LoVo (cell line): ENCODE measurements at regions not wholly inside any gene's neighbourhood (a gene's known extent, or its start where the extent isn't known, plus 50 kb on each side); places are given as distances from the start of the nearest gene placed in this dataset.
"Not testable (repeated sequence)": the region's sequence is repeated elsewhere in the genome, so short reads cannot be mapped to it uniquely, and the experiment has no call there.

Source experiments
- DNase-seq: peaks from one replicate; pipeline ENCODE4 v3.0.0-alpha.2; 2016; ENCODE audit warnings: low spot score

DNA sequence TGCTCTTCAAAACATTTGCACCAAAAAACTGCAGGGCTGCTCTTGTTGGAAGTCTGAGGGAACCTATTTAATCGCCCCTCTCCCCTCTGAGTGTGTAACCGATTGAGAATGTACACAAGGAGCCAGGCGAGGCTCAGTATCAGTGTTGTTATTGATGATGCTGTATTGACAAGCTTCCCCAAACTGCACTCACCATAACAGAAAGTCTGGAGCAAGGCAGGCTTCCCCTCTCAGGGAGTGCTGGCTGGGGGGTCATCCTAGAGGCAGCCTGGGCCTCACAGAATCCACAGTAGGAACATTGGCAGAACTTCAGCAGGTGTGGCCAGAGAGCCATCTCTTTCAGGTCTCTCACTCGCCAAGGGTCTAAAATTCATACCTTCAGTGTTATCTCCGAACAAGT lies 58.1 kb upstream of the TUNAR start:
- DNase-seq, result no peak

DNA sequence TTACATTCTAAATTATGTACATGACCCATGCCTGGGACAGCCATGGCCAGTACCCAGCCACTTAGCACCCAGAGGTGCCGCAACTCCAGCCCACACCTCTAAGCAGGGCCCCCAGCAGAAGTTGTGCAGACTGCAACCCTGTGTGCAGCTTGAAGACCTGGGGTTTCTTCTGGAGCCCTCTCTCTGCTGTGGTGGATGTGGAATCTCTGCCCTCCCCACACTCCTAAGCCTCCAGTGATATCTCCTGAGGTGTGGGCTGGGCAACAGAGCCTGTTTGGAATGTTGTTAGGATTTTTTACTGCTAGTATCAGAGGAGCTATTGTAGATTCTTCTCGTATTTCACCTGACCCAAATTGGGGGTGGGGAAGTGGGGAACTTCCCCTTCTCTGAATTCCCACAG lies 59.4 kb upstream of the TUNAR start:
- no peak for DNase-seq

DNA sequence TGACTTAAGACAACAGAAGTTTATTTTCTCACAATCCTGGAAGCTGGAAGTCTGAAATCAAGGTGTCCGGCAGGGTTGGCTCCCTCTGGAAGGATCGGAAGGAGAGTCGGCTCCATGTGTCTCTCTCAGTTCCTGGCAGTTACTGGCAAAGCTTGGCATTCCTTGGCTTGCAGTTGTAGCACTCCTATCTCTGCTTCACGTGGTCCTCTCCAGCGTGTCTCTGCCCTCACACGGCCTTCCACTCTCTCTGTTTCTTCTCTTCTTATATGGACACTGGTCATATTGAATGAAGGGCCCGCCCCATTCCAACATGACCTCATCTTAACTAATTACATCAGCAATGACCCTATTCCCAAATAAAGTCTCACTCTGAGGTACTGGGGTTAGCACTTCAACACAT lies 60.1 kb upstream of the TUNAR start:
- DNase-seq, result no peak

- no peak for DNase-seq
Observed at GRCh38 chr14:95815226-95815690, 61.4 kb upstream of the TUNAR start.

DNA sequence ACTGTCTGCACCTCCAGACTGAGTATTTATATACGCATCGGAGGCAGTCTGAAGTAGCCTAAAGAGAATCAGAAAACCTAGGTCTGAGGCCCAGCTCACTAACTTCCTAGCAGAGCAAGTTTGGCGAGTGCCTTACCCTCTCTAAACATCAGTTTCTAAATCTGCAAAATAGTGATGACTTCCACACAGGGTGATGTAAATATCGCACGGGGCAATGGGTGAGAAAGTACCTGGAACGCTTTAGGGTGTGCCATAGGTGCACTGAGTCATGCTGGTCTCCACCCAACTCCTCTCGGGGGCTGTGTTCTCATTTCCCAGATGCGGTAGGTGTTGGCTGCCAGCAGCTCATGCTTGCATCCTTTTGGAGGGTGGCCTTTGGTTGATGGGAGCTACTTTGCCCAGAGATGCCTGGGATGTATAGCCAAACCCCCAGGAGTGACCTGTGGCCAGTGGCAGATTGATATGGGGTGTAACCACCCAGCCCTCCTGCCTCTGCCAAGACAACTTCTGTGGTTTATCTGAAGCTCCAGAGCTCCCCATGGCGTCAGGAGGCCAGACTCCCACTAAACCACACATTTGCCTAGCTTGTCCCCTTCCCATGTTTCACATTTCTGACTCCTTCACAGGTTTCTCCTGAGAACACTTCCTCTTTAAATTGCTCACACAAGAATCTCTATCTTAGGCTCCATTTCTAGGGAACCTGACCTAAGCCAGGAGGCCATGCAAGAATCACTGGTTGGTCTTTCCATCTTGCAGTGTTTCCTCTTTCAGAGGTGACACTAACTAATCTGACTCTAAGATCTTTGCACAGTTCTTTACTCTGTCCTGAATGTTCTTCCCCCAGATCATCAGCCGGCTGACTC lies 62.0 kb upstream of the TUNAR start:
- no peak for DNase-seq

DNA sequence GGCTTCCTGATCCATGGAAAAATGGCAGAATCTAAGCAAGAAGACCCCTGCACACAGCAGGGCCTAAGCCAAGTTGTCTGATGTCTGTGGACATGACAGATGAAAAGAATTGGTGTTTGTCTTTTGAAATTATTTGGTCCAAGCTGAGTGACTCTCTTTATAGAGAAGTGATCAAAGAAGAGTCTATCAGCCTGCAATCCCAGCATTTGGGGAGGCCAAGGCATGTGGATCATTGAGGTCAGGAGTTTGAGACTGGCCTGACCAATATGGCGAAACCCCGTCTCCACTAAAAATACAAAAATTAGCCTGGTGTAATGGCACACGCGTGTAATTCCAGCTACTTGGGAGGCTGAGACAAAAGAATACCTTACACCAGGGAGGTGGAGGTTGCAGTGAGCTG lies 64.8 kb upstream of the TUNAR start:
- no peak for DNase-seq

- no peak for DNase-seq
Observed at GRCh38 chr14:95808371-95808770, 68.3 kb upstream of the TUNAR start.

GRCh38 chr14:95796788-95797187 lies 79.8 kb upstream of the TUNAR start:
- DNase-seq, result peak; percentile 2

GRCh38 chr14:95787941-95788340 lies 74.0 kb upstream of the TCL1A start:
- no peak for DNase-seq

- DNase-seq, result no peak
Observed at GRCh38 chr14:95786566-95786965, 72.6 kb upstream of the TCL1A start.

GRCh38 chr14:95784137-95784536 lies 70.2 kb upstream of the TCL1A start:
- peak; percentile 34 for DNase-seq

DNA sequence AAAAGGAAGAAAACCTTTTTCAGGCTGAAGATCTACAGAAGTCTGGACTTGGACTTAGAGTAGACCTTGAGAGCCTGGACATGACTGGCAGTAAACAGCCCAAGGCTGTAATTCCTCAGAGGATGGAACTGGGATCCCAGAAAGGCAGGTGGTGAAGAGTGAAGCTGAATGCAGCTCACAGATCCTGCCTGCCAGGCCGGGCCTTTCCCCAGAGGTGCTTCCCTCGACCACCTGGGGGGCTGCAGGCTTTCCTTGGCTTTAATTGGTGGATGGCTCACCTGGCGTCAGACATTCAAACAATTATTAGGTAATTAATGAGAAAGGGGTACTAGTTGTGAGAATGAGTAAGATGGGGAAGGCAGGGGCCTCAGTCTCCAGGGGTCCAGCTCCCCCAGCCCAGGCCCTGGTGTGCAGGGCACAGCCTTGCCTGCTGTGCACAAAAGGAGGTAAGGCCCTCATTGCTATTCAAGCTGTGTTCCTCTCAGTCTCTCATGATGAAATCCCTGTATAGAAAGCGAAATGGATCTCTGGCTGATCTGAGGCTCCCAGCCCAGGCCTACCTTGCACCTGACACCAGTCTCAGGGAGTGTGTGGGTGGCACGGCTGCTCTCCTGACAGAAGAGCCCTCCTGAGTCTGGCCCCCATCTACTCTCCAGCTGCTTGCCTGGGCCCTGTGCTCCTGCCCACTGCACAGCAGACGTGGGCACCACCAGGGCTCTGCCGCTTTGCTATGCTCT lies 63.0 kb upstream of the TCL1A start:
- no peak for DNase-seq

- peak; percentile 49 for DNase-seq
Observed at GRCh38 chr14:95774265-95775160, 60.6 kb upstream of the TCL1A start.

- no peak for DNase-seq
Observed at GRCh38 chr14:95770777-95771176, 56.9 kb upstream of the TCL1A start.

DNA sequence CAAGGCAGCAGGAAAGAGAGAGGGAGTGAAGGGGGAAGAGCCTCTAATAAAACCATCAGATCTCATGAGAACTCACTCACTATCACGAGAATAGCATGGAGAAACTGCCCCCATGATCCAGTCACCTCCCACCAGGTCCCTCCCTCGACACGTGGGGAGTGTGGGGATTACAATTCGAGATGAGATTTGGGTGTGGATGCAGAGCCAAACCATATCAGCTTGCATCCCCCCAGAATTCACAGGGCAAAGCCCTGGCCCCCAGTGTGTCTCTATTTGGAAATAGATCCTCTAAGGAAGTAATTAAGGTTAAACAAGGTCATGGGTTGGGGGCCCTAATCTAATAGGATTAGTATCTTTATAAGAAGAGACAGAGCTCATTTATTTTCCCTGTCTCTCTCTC lies 56.1 kb upstream of the TCL1A start:
- no peak for DNase-seq

DNA sequence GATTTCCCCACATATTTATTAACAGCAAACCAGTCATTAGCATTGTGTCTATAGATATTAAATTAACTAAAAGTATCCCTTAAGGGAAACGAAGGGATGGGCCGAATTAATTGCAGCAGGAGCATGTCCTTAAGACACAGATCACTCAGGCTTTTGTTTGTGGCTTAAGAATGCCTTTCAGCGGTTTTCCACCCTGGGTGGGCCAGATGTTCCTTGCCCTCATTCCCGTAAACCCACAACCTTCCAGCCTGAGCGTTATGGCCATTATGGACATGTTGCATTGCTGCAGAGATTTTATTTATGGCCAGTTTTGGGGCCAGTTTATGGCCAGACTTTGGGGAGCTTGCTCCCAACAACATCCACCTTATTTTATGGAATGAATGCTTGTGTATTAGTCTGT lies 55.5 kb upstream of the TCL1A start:
- not testable (repeated sequence) for DNase-seq

DNA sequence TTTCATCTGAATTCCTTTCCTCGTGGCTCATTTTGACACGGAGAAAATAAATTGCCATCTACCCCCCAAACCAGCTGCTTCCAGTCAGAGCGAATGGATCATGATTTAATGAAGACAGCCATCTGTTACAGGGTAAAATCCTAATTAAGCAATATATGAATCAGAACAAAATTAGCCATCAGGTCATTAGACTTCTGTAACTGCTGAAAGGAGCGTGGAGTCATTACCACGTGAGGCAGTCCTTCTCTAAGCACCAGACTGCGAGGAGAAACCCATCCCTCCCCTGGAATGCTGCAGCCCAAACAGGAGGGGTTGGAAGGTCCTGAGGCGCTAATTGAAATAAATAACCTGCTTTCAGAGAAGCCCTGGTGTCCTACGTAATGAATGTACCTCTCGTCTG lies 51.1 kb upstream of the TCL1A start:
- DNase-seq, result no peak

GRCh38 chr14:95763875-95764274 lies 50.0 kb upstream of the TCL1A start:
- no peak for DNase-seq
